ENCODE measurements at regions not wholly inside any gene's neighbourhood (a gene's known extent, or its start where the extent isn't known, plus 50 kb on each side); places are given as distances from the start of the nearest gene placed in this dataset.

DNA sequence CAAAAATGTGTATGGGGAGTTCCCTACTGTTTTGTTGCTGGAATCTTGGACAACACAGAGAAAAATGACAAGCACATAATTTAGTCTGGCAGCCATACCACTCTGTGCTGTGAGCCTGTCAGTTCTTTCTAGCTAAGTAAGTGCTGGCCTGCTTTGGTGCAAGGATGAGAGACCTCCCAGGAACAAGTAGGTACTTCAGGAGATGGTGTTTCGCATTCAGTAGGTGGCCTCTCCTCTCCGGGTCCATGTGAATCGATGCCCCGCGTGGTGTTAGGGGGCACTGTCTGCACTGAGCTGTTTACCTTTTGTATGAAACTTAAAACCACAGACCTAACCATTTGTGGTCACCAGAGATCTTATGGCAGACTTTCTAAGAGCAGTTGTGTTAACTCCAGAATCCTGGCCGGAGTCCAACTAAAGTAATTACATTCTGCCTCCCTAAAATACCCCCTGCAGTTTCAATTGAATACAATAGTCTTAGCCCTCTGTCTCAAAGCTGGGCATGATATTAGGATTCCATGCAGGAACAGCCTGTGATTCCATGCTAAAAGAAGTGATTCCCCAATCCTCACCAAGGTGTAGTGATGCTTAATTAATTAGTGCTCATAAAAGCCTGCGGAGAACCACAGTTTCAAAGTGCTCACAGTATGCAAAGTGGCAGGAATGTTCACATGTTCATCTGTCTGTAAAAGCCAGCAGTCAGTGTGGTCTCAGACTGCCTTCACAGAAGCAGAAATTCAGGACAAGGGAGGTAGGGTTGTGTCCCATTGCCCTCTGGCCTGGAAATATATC, 64.2 kb downstream of the LLPH start:
- peak; percentile 77 for DNase-seq

DNA sequence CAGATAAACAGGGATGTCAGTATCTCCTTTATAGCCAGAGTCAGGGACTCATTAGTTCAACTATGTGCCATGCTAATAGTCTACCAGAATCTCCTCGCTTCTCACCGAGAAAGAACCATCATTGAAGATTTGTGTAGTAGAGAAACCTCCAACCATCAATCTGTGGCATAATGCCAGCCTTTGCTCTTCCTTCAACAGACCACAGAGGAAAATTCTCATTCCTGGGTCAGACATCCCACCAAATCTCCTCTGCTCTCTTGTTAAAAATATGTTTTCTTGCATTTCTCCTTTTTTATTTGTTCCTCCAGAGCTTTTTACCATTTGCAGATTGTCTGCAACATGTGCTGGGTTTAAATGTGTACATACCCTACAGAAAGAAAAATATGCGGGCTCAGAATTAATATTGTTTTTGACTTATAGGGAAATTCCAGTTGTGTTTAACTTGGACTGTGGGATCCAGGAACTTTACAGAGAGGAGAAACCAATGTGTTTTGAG, 64.9 kb downstream of the LLPH start:
- DNase-seq, result peak; percentile 10

DNA sequence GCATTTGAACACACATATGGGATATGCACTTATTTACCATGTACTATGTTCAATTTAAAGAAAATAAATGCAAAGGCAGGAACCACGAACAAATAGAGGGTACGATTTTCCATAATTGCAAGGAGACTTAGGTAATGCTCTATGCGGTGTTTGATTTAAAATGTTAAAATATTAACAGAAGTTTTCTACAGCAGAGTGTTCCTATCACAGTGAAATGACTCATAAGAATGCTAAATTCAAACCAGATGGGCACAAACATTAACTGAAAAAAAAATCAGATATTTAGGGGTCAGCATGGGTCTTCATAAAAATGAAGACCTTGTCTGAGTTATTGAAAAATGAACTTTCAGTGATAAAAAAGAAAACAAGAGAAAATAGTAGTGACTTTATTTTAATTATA, 65.4 kb downstream of the LLPH start:
- no peak for DNase-seq

DNA sequence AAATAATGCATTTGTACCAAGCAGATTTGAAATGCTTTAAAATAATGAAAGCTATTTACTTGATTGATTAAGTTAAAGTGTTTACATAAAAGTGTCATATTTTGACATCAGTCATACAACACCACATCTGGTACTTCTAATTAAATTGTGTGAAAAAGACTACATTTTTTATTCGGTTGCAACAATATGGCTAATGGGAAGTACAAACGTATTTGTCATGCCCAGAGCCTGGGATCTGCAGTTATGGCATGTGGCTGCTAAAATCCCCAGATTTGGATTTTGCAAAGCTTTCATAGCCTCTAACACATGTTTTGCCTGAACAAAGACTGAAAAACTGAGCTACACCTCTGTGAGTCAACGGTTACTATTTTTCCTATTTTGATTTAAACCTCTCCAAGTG, 66.6 kb downstream of the LLPH start:
- no peak for DNase-seq

DNA sequence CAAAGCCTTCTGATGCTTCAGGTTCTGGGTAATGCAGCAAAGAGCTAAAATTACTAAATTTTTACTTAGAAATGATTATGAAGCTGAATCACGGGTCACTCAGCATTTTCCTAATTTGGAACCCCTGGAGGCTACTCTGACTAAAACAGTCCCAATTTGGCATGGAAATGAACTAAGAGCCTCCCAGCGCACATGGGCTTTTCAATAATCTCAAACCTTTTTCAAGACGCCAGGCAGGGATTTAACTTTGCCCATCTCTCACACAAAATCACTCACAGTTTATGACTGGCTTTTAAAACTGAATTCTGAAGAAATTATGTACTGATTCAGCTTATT, 68.3 kb downstream of the LLPH start:
- no peak for DNase-seq

DNA sequence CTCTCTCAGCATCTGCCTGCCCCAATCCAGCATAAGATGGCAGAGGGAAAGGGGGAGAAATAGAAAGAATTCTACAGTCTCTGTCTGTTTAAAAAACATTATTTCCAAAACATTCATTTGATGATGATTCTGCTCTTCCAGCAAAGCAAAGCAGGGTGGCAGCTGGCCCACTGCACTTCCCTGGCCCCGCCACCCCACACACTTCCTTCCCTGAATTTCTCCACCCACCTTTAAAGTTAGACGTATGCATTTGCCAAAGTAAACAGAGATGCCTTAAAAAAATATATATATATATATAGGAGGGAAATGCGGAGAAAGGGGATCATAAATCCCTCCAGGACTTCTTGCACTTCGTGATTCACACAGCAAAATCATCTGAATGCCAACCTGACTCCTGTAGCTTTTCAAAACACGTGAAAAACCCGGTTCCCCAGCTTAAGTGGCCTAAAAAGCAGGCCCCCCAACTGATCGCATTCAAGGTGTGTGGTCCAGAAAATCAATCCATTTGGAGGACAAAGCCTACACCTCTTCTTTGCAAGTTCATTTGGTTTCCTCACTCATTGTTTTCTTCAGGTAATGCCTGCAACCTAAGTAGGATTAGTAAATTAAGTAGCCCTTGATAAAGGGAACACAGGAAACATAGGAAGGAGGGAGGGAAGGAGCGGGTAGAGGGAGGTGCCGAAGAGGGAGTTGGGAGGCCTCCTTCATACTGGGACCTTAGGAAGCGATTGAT, 68.8 kb downstream of the LLPH start:
- DNase-seq, result no peak

DNA sequence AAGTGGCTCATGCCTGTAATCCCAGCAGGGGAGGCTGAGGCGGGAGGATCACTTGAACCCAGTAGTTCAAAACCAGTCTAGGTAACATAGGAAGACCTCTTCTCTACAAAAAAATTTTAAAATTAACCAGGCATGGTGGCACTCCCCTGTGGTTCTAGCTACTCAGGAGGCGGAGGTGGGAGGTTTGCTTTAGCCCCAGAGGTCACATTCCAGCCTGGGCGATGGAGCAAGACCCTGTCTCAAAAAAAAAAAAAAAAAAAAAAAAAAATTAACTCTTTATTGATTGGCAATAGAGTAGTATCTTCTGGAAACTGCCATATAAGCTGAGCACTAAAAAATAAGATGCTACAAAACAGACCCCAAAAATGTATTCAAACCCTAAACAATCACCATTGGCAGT, 69.5 kb downstream of the LLPH start:
- no peak for DNase-seq

DNA sequence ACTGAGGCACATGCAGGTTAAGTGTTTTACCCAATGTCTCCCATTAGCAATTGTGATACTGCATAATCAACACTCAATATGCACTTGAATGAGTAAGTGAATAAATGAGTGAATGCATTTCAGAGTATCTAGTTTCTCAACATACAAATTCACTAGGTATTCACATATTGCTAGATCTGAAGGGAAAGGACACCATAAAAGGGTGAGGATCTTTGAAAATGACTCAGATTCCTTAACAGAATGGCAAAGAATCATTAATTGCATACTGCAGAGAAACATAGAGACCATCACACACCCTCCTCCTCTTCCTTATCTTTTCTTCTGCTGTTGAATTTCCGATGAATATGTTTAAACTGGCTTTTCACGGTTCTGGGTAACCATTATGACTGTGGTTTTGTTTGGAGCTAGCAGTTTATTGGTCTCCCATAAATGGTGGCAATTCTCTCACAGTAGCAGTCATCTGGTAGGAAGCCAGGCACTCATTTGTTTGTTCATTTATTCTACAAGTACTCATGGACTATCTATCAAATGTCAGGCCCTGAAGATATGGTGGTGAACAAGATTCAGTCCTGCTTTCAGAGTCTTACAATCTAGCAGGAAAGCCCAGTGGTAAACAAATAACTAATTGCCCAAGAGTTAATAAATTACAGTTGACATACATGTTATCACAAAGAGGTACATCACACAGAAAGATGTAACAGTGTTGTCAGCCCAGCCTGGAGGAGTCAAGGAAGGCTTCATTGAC, 70.2 kb downstream of the LLPH start:
- no peak for DNase-seq

DNA sequence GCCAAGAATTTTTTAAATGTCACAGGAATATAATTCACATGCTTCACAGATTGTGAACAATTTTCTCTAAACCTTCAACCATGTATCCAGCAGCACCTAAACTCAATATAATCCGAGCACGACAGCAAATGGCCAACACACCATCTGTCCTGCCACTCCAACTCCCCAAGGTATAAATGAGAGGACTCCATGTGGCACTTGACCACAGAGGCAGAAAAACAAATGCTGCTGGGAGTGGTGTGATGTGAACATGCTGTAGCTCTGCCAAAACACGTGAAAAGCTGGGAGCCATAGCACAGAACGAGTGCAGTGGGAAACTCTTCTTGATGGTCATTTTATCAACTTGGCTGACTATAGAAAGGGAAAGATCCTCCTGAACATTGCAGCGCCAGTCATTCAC, 70.9 kb downstream of the LLPH start:
- no peak for DNase-seq

DNA sequence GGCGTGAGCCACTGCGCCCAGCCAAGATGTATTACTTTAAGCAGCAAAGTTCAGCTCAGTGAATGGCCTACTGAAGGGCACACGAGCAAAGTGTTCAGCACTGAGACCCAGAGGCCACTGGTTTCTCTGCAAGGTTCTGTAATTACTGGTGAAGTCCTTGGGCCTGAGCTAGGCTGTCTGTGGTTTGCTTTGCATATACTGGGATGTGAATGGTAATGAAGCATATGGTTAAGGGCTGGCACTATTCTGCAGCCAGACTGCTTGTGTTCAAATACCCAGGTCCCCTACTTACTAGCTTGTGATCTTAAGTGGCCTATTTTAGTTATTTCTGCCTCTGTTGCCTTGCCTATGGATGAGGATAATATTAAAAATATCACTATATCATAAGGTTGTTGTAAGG, 72.0 kb downstream of the LLPH start:
- no peak for DNase-seq

DNA sequence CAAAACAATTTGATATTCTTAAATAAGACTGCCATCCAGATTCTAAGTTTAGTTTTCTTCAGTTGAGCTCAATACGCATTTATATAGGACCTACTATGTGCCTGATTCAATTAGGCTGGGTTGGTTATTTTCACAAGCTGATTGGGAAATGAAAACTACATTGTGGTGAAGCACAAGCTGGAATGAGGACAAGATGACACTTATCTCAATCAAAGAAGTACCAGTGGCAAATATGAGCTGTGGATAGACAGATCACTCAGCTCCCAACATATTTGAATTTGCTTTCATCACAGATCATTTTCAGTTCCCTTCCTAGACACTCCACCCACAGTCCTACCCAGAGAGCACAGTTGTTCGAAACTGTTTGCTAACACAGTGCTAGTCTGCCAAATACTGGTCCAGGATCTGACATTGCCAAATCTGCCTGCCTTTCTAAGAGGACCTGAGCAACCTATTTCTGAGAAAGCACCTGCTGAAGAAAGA, 74.7 kb downstream of the LLPH start:
- no peak for DNase-seq

DNA sequence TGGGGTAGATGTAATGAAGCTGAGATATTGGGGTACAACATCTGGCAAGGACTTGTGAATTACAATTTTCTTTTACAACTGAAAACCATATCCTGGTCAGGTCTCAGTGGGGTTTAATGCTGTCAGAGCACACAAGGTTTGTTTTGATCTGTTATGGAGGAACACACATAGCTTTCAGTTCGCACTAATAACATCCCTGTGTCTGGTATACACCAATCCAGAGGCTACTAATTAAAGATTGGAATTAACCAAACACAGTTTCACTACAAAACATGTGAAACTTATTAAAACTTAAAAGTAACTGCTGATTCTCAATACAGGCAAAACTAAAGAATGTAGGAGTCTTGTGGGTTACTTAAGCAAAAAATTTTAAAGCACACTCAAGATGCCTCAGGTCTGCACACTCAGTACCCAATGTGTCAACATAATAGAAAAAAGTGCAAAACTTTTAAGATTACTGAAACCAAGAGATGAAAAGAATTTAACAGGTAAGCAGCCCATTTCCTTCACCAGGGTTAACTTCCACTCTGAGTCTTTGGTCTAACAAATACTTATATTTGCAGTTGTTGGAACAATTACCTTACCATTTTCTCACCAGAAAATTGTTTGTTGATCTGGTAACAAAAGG, 77.4 kb downstream of the LLPH start:
- DNase-seq, result no peak

DNA sequence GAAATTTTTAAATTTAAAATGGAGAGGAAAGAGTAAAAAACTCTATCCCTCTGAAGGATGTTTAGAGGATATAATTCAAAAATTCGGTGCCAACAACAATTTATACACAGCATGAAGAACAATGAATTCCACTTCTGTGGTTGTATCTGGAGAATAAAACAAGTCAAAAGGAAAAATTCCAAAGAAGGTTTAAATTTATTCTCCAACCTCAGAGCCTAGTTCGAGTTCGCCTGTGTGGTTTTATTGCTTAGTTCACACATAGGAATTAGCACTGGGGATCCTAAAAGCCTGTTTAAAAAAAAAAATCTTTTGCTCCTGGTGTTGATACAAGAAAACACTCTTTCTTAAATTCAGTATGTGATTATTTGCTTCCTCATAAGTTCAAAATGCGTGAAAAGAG, 79.2 kb downstream of the LLPH start:
- DNase-seq, result no peak

DNA sequence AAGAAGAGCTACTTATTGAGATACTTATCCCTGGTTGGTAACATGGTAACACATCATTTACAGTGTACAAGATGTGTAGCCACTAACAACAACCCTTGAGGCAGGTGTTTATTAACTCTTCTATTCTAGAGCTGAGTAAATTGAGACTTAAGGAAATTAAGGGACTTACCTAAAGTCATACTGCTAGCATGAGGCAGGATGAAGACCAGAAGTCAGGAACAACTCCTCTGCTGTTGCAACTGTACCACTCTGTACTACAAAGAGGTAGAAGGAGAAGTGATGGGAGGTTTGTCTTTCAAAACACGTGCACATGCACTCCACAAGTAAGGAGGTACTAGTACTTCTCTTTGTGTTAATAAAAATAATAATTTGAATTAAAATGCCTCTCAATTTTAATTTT, 79.9 kb downstream of the LLPH start:
- DNase-seq, result no peak

DNA sequence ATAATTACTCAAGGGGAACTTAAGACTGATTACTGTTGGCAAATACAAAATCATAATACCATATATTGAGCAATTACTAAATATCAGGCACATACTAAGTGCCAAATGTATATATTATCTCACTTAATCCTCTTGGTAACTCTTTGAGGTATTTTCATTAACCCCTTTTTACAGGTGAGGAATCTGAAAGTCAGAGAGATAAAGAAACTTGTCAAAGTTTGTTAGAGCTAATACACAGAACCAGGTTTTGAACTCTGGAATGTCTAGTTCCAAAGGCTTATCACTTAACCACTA, 80.3 kb downstream of the LLPH start:
- DNase-seq, result no peak

DNA sequence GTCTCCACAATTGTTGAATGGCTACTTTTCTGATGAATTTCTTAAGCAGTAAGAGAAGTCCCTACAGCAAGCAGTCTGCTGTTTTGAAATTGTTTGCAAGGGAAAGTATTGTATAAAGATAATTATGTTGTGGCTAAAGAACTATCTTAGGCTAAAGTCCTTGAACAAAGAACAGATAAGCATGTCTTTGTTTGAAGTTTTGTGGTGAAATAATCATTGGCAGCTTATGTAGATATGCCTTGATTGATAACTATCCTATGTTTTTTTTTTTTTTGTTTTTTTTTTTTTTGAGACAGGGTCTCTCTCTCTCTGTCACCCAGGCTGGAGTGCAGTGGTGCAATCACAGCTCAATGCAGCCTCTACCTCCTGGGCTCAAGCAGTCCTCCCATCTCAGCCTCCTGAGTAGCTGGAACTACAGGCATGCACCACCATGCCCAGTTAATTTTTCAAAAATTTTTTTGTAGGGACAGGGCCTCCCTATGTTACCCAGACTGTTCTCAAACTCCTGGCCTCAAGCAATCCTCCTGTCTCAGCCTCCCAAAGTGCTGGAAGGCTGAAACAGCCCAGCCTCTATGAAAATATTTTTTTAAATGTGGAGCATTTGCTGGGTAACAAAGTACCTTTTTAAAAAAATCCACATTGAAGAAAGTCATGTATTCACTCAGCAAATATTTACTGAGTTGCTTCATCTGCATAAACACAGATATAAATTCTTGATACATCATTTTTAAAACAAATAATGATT, 80.8 kb downstream of the LLPH start:
- no peak for DNase-seq

DNA sequence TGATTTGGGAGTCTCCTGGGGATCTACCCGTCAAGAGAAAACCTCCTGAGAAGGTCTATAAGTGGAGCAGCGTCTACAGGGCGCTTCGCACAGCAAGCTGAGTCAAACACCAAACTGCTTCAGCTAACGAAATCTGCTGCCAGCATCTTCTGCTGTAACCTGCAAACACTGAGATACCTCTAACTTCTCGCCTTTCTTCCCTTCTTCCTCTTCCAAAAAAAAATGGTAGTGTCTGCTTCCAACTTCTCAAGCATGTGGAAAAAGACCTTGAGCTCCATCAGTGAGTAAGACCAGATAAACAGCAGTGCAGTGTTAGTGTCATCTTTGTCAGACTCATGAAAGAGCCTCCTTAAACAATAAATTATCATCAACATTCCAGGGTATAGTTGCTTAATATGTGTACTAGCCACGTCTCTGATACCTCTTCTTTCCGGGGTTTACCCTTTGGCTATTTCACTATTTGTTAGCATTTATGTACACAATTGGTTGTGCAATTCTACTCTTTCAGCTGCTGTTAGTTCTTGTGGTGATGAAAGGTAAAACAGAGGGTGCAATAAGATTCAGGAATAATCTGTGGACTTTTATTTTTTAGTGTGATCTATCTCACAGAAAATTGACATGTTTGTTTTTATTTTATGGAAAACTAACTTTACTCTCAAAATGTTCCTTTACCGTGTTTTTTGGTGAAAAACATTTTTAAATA, 81.6 kb downstream of the LLPH start:
- no peak for DNase-seq

DNA sequence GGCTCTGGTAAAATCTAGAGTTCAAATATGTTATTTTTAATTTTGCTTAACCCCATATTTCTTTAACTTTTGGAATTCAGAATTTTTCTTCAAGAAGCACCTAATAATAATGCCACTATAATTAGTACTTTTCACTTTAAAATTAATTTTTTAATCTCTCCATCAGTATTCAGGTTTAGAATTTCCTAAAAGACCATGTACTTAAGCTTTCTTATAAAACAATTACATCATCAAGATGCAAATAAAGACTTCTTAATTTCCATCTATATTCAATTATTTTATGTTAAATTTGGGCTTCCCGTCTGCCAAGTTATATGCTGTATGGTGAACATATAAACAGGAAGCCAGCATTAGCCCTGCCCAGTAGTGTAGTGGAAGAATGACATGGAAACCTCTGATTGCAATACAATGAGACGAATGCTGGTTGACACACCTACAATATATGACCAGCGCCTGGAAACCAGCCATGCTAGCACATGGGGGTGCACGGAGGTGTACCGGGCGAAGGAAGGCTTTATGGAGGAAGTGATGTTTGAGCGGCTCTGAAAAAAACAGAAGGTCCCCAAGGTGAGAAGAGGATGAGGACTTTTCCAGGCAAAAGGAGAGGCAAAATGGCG, 82.2 kb downstream of the LLPH start:
- DNase-seq, result no peak

DNA sequence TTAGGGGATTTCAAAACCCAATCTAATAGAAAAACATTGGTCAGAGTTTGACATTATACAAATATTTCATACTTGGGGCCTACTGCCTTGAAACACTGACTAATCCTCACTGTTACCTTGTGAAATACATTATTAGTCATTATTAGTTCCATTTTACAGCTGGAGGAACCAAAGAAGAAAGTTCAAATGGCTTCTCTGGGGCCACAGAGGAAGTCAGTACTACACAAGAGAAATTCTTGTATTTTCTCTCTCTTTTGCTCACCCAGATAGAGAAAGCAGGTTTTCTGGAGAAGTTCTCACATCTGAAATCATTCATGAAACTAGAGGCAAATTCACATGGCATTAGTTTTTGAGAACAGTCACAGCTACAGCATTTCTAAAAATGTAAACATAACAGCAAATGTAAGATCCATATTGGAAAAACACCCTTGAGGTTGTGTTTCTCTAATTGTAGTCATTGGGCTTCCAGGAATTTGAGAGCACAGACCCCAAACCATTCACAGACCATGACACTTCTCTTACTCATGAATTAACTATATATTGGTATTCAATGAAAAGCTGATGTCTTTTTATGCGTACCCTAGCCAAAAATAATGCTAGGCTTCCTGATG, 83.0 kb downstream of the LLPH start:
- no peak for DNase-seq

DNA sequence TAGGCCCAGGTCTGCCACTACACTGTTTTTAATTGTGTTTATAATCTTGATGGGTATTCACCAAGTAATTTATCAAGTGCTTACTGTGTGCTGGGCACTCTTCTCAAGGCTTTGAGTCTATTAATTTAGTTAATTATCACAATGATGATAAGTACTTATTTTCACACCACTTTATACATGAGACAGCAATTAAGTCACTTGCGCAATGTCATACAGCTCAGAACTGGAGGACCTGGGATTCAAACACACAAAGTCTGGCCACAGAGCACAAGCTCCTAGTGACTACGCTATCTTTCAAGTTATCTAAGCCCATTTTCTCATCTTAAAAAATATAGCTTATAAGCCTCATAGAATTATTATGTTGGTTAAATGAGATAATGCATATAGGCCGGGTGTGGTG, 85.0 kb downstream of the LLPH start:
- no peak for DNase-seq

DNA sequence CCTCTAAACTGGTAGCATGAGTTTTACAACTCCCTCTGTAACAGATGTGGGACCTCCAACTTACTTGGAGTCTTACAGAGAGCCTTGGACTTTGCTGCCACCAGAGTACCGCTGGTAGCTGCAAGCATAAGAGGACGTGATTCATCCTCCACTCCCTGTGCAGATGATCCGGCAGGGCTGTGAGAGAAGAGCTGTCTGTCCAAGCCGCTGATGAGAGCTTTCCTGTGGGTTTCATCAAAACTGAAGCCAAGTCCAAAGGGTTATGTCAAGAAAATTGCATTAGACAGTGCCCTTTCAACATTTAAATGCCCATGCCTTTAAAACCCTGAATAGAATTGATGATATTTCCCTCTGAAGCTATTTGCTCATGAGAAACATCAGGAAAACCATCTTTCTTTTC, 85.8 kb downstream of the LLPH start:
- DNase-seq, result no peak
